ENCODE measurements at regions not wholly inside any gene's neighbourhood (a gene's known extent, or its start where the extent isn't known, plus 50 kb on each side); places are given as distances from the start of the nearest gene placed in this dataset.
A peak's percentile ranks its signal among the peaks of the same experiment; 100 is the strongest.

DNA sequence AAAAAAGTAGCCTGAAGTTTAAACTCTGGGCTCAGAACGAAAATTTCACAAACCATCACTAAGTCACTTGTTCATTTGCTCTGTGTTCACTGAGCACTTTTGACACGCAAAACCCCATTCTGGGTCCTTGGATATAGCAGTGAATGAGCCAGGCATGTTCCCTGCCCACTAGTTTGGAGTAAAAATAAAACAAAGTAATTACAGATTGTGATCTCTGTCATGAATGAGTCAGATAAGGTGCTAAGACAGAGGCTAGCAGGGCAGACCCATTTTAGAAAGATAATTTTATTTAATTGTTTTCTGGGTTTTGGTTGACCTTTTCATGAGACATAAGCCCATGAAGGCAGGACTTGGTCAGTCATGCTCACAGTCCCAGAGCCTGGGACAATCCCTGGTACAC, 84.1 kb upstream of the ARHGEF3 start:
- DNase-seq: no peak
- CTCF ChIA-PET: interaction anchor here (0.8 to 4.3 kb wide), 7 partner anchors 8 to 86 kb away, joined by 3 to 14 read pairs (median 3); no protein-coding TSS in a partner anchor
- Mint-ChIP-seq H3K4me1 (ENCODE audit: low read depth) (peaks cover 84% of the 10 kb centered on the region), H3K4me3 (no peak overlapping the region), H3K36me3 (ENCODE audit: low read depth) (peaks cover 4% of the 10 kb centered on the region), H3K9me3 (no peaks in the 10 kb centered on the region), H3K27me3 (ENCODE audit: low read depth) (no peaks in the 10 kb centered on the region), H3K27ac (no peak overlapping the region)
- intact Hi-C loops (cut with micrococcal nuclease): loop anchor here (2.0 kb wide), 2 partner anchors 31 to 45 kb away; no protein-coding TSS in a partner anchor

GRCh38 chr3:56885453-56885852, 83.7 kb upstream of the ARHGEF3 start:
- CTCF ChIA-PET: interaction anchor here (0.6 to 4.3 kb wide), 5 partner anchors 22 to 85 kb away, joined by 3 to 14 read pairs (median 4); partner anchors contain the start of gene ARHGEF3
- no peak overlapping the region for H3K4me3 Mint-ChIP-seq
- no peaks in the 10 kb centered on the region for H3K27me3 Mint-ChIP-seq (ENCODE audit: low read depth)
- peaks cover 84% of the 10 kb centered on the region for H3K4me1 Mint-ChIP-seq (ENCODE audit: low read depth)
- no peaks in the 10 kb centered on the region for H3K9me3 Mint-ChIP-seq
- no peak overlapping the region for H3K27ac Mint-ChIP-seq
- DNase-seq: no peak
- intact Hi-C loops (cut with micrococcal nuclease): no loop called here
- H3K36me3 Mint-ChIP-seq (ENCODE audit: low read depth): peaks cover 4% of the 10 kb centered on the region

GRCh38 chr3:56884387-56884786, 82.6 kb upstream of the ARHGEF3 start:
- Mint-ChIP-seq H3K27ac (no peak overlapping the region), H3K9me3 (no peaks in the 10 kb centered on the region), H3K4me1 (ENCODE audit: low read depth) (peaks cover 89% of the 10 kb centered on the region), H3K4me3 (no peak overlapping the region), H3K36me3 (ENCODE audit: low read depth) (peaks cover 4% of the 10 kb centered on the region), H3K27me3 (ENCODE audit: low read depth) (no peaks in the 10 kb centered on the region)
- CTCF ChIA-PET: interaction anchor here (0.8 to 4.3 kb wide), 5 partner anchors 18 to 115 kb away, joined by 3 to 14 read pairs (median 3); no protein-coding TSS in a partner anchor
- intact Hi-C loops (cut with micrococcal nuclease): no loop called here
- no peak for DNase-seq

GRCh38 chr3:56883828-56884227, 82.1 kb upstream of the ARHGEF3 start:
- Mint-ChIP-seq H3K9me3 (no peaks in the 10 kb centered on the region), H3K27me3 (ENCODE audit: low read depth) (no peaks in the 10 kb centered on the region), H3K4me1 (ENCODE audit: low read depth) (peaks cover 88% of the 10 kb centered on the region), H3K27ac (no peak overlapping the region), H3K4me3 (no peak overlapping the region), H3K36me3 (ENCODE audit: low read depth) (peaks cover 4% of the 10 kb centered on the region)
- intact Hi-C loops (cut with micrococcal nuclease): no loop called here
- DNase-seq: no peak
- CTCF ChIA-PET: interaction anchor here (1.1 to 4.3 kb wide), 5 partner anchors 18 to 115 kb away, joined by 3 to 14 read pairs (median 4); no protein-coding TSS in a partner anchor

DNA sequence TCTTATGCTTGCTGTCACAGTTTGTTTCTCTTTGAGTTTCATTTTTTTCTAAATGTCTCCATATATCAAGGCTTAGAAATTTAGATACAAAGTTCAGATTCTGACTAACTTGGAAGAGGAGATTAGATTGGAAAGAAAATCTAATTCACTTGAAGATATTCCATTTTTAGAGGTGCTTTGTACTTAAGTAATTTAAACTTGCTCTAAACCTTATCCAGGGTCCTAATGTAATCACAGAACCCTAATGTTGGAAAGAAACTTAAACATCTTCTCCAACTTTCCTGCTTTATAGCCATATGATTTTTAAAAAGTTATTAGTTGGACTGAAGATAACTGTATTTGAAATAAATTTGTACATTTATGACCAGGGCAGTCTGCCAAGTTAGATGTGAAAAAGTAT, 81.1 kb upstream of the ARHGEF3 start:
- no peak overlapping the region for H3K4me3 Mint-ChIP-seq
- no peaks in the 10 kb centered on the region for H3K27me3 Mint-ChIP-seq (ENCODE audit: low read depth)
- H3K9me3 Mint-ChIP-seq: no peaks in the 10 kb centered on the region
- intact Hi-C loops (cut with micrococcal nuclease): no loop called here
- H3K27ac Mint-ChIP-seq: no peak overlapping the region
- CTCF ChIA-PET: interaction anchor here (0.9 to 4.3 kb wide), 4 partner anchors 26 to 106 kb away, joined by 4 to 14 read pairs (median 4); no protein-coding TSS in a partner anchor
- H3K4me1 Mint-ChIP-seq (ENCODE audit: low read depth): peaks cover 88% of the 10 kb centered on the region
- H3K36me3 Mint-ChIP-seq (ENCODE audit: low read depth): peaks cover 4% of the 10 kb centered on the region
- no peak for DNase-seq

- Mint-ChIP-seq H3K4me3 (no peak overlapping the region), H3K27ac (no peak overlapping the region), H3K4me1 (ENCODE audit: low read depth) (peaks cover 86% of the 10 kb centered on the region), H3K36me3 (ENCODE audit: low read depth) (peaks cover 4% of the 10 kb centered on the region), H3K27me3 (ENCODE audit: low read depth) (no peaks in the 10 kb centered on the region), H3K9me3 (no peaks in the 10 kb centered on the region)
- CTCF ChIA-PET: interaction anchor here (0.6 to 0.9 kb wide), 2 partner anchors 31 to 77 kb away, joined by 4 read pairs; no protein-coding TSS in a partner anchor
- no peak for DNase-seq
- intact Hi-C loops (cut with micrococcal nuclease): no loop called here
These were observed 80.1 kb upstream of the ARHGEF3 start for GRCh38 chr3:56881841-56882240.

- Mint-ChIP-seq H3K27me3 (ENCODE audit: low read depth) (no peaks in the 10 kb centered on the region), H3K27ac (peak overlapping the region; percentile 74), H3K4me1 (ENCODE audit: low read depth) (peaks cover 86% of the 10 kb centered on the region), H3K9me3 (no peaks in the 10 kb centered on the region), H3K36me3 (ENCODE audit: low read depth) (peaks cover 4% of the 10 kb centered on the region), H3K4me3 (no peak overlapping the region)
- CTCF ChIA-PET: no interaction called here
- intact Hi-C loops (cut with micrococcal nuclease): no loop called here
- DNase-seq: no peak
These were observed 79.2 kb upstream of the ARHGEF3 start for GRCh38 chr3:56880720-56881575.

DNA sequence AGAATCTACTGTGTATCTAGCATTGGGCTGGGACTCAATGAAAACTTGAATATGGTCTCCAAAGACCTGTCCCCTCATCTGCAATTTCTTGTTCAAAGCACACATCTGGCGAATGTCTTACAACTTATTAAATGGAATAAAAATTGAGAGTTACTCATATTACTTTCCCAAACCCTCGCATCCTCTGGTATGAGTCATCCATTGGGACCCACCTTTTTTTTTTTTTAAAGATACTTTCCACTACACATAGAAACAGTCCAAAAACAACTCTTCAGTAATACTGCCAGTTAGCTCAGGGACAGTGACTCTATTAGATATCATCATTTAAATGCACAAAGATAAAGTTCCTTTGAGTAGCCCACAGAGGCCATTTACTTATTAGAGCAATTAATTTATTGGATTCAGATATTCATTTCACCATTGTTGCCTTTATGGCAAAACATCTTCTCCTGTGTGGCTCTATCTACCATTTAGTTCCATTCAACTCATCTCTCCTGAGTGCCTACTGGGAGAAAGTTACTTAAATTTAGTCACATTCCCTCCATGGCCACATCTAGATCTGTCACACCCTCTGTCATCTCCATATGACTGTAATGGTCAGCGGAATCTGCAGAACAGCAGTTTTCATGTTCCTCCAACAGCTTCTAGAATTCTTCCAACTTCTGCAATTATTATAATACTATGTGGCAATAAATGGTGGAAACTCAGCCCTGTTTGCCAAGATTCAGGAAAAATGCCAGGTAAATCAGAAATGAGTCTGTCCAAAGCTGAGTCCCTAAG, 77.9 kb upstream of the ARHGEF3 start:
- Mint-ChIP-seq H3K27me3 (ENCODE audit: low read depth) (no peaks in the 10 kb centered on the region), H3K27ac (peak overlapping the region; percentile 74), H3K9me3 (no peaks in the 10 kb centered on the region), H3K4me3 (peak overlapping the region; percentile 17), H3K36me3 (ENCODE audit: low read depth) (peaks cover 4% of the 10 kb centered on the region), H3K4me1 (ENCODE audit: low read depth) (peaks cover 85% of the 10 kb centered on the region)
- intact Hi-C loops (cut with micrococcal nuclease): loop anchor here (2.0 kb wide), 2 partner anchors 15 to 51 kb away; no protein-coding TSS in a partner anchor
- CTCF ChIA-PET: interaction anchor here (0.9 to 1.0 kb wide), 2 partner anchors 9 to 109 kb away, joined by 3 read pairs; no protein-coding TSS in a partner anchor
- DNase-seq: no peak

DNA sequence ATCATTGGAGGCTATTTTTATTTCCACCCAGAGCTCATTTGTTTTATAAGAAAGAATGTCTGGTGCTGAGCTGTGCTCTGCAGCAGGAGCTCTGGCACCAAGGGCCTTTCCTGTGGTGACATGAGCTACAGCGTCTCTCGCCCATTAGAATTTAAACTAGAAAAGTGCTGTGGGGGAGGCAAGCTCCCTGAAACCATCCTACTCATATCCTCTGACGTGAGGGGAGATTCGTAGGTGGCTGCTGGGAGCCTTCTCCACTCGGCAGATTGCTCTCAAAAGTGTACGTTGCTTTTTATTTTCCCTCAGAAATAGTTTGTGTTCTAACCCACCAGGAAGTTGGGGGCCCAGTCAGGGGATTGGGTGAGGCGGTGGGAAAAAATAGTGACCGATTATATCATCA, 76.3 kb upstream of the ARHGEF3 start:
- DNase-seq: peak; percentile 84
- H3K27me3 Mint-ChIP-seq (ENCODE audit: low read depth): no peaks in the 10 kb centered on the region
- H3K4me3 Mint-ChIP-seq: peak overlapping the region; percentile 52
- CTCF ChIA-PET: interaction anchor here (0.5 to 3.0 kb wide), 14 partner anchors 9 to 103 kb away, joined by 3 to 30 read pairs (median 3); partner anchors contain the start of gene ARHGEF3
- peaks cover 90% of the 10 kb centered on the region for H3K4me1 Mint-ChIP-seq (ENCODE audit: low read depth)
- H3K36me3 Mint-ChIP-seq (ENCODE audit: low read depth): peaks cover 6% of the 10 kb centered on the region
- no peaks in the 10 kb centered on the region for H3K9me3 Mint-ChIP-seq
- peak overlapping the region; percentile 94 for H3K27ac Mint-ChIP-seq
- intact Hi-C loops (cut with micrococcal nuclease): loop anchor here (1.0 to 2.0 kb wide), 6 partner anchors 9 to 53 kb away; no protein-coding TSS in a partner anchor

DNA sequence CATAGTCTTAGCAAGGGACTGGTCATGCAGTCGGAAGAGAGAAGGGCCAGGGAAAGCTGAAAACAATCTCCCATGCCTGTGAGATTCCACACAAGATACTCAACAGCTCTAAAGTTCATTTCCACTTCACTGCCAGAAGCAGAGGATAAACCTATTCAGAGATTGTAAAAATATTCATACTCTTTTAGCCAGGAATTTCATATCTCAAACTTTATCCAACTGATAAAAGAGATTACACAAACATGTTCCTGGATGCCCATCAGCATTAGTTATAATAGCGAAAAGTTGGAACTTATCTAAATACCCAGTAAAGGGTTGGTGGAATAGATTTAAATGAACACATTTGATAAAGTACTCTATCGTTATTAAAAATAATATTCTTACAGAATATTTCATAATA, 75.2 kb upstream of the ARHGEF3 start:
- Mint-ChIP-seq H3K36me3 (ENCODE audit: low read depth) (peaks cover 5% of the 10 kb centered on the region), H3K27me3 (ENCODE audit: low read depth) (no peaks in the 10 kb centered on the region), H3K4me1 (ENCODE audit: low read depth) (peaks cover 82% of the 10 kb centered on the region), H3K27ac (peak overlapping the region; percentile 47), H3K4me3 (no peak overlapping the region), H3K9me3 (no peaks in the 10 kb centered on the region)
- CTCF ChIA-PET: interaction anchor here (0.6 to 3.0 kb wide), 7 partner anchors 9 to 110 kb away, joined by 3 to 30 read pairs (median 3); partner anchors contain the start of gene ARHGEF3
- intact Hi-C loops (cut with micrococcal nuclease): no loop called here
- no peak for DNase-seq

DNA sequence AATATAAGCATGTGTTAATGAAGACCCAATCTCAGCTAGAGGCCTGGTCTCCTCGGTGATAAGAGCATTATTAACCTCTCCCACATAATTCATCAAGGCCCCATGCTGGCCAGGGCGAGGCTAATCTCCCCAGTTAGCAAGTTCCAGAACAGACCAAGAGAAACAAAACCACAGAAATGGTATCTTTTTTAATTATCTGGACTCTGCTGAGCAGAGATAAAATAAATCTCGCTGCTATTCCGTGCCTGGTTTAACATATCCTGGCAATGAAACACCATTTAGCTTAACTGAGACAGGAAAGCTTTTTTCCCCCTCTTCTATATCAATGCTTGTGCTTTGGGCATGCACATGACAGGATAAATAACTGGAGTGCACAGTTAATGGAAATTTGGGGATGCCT, 72.5 kb upstream of the ARHGEF3 start:
- H3K9me3 Mint-ChIP-seq: no peaks in the 10 kb centered on the region
- no peak overlapping the region for H3K4me3 Mint-ChIP-seq
- H3K36me3 Mint-ChIP-seq (ENCODE audit: low read depth): peaks cover 2% of the 10 kb centered on the region
- no peak for DNase-seq
- no peaks in the 10 kb centered on the region for H3K27me3 Mint-ChIP-seq (ENCODE audit: low read depth)
- intact Hi-C loops (cut with micrococcal nuclease): no loop called here
- CTCF ChIA-PET: interaction anchor here (0.6 to 1.4 kb wide), 5 partner anchors 37 to 116 kb away, joined by 3 to 5 read pairs (median 3); partner anchors contain the start of gene ARHGEF3
- H3K4me1 Mint-ChIP-seq (ENCODE audit: low read depth): peaks cover 72% of the 10 kb centered on the region
- no peak overlapping the region for H3K27ac Mint-ChIP-seq

DNA sequence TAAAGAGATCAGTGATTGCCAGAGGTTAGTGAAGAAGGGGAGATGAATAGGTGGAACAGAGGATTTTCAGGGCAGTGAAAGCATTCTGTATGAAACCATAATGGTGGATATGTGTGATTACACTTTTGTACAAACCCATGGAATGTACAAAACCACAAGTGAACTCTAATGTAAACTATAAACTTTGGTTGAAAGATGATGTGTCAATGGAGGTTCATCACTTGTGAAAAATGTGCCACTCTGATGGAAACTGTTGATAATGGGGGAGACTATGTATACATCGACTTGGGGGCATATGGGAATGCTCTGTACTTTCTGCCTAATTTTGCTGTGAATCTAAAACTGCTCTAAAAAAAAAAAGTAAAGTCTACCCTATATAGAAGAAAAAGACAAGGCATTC, 68.7 kb upstream of the ARHGEF3 start:
- no peak for DNase-seq
- intact Hi-C loops (cut with micrococcal nuclease): no loop called here
- Mint-ChIP-seq H3K4me3 (no peak overlapping the region), H3K36me3 (ENCODE audit: low read depth) (peaks cover 2% of the 10 kb centered on the region), H3K27ac (peak overlapping the region; percentile 14), H3K4me1 (ENCODE audit: low read depth) (peaks cover 66% of the 10 kb centered on the region), H3K27me3 (ENCODE audit: low read depth) (no peaks in the 10 kb centered on the region), H3K9me3 (no peaks in the 10 kb centered on the region)
- CTCF ChIA-PET: interaction anchor here (0.6 kb wide), 1 partner anchor 85 kb away, joined by 7 read pairs; no protein-coding TSS in a partner anchor

Data from activated naive CD4-positive, alpha-beta T cell treated with anti-CD3 and anti-CD28 coated beads for 36 hours (primary cell).